Vagina (tissue), 2 donors: ENCODE measurements at regions not wholly inside any gene's neighbourhood (a gene's known extent, or its start where the extent isn't known, plus 50 kb on each side); places are given as distances from the start of the nearest gene placed in this dataset.

Source experiments
- DNase-seq, 2 donors: peaks; one replicate each; pipeline ENCODE4 v3.0.0-alpha.2; 2017; ENCODE audit errors: extremely low spot score in 2 of 2
- H3K27ac ChIP-seq: fragments of 200-600 bp; sonication (generic); one replicate; pipeline ENCODE4 v1.5.1; 2019
- H3K27me3 ChIP-seq: fragments of 200-600 bp; sonication (generic); one replicate; pipeline ENCODE4 v1.5.1; 2019
- H3K36me3 ChIP-seq, 2 donors: fragments of 200-600 bp; sonication (generic); one replicate each; pipeline ENCODE4 v1.5.1; 2017 to 2019
- H3K4me1 ChIP-seq: fragments of 200-600 bp; sonication (generic); one replicate; pipeline ENCODE4 v1.5.1; 2019
- H3K4me3 ChIP-seq, 2 donors: fragments of 200-600 bp; sonication (generic); 1 replicate in 1 of 2; 2 replicates in 1 of 2; pipeline ENCODE4 v1.5.1; 2016 to 2019
- H3K9me3 ChIP-seq: fragments of 200-600 bp; sonication (generic); one replicate; pipeline ENCODE4 v1.5.1; 2019
- POLR2A ChIP-seq, 2 donors: fragments of 450-650 bp; IDR thresholded peaks; one replicate each; pipeline ENCODE4 v1.6.1; 2017; ENCODE audit warnings: antibody characterized with exemption in 2 of 2, mild to moderate bottlenecking in 2 of 2, moderate library complexity in 2 of 2
- POLR2AphosphoS5 ChIP-seq, 2 donors: sonication (generic); formaldehyde crosslinking; IDR thresholded peaks; one replicate each; pipeline ENCODE4 v1.9.0; 2017; ENCODE audit warnings: antibody characterized with exemption in 2 of 2, mild to moderate bottlenecking in 2 of 2, low read depth in 1 of 2; ENCODE audit not compliant: insufficient read depth in 1 of 2
- intact Hi-C: fragments of 100-400 bp; cut with DNase I; formaldehyde crosslinking; loops from one replicate; pipeline ENCODE4 v1.15.1; 2023
- TF ChIP-seq, protein P1 (sequence below), 3 experiments: fragments of 450-650 bp in 2 of 3; fragments of 200-600 bp in 1 of 3; sonication (generic) in 1 of 3; IDR thresholded peaks; one replicate each; pipeline ENCODE4 v1.5.1; 2017 to 2019; ENCODE audit warnings: antibody characterized with exemption in 3 of 3, mild to moderate bottlenecking in 2 of 3, moderate library complexity in 2 of 3

DNA sequence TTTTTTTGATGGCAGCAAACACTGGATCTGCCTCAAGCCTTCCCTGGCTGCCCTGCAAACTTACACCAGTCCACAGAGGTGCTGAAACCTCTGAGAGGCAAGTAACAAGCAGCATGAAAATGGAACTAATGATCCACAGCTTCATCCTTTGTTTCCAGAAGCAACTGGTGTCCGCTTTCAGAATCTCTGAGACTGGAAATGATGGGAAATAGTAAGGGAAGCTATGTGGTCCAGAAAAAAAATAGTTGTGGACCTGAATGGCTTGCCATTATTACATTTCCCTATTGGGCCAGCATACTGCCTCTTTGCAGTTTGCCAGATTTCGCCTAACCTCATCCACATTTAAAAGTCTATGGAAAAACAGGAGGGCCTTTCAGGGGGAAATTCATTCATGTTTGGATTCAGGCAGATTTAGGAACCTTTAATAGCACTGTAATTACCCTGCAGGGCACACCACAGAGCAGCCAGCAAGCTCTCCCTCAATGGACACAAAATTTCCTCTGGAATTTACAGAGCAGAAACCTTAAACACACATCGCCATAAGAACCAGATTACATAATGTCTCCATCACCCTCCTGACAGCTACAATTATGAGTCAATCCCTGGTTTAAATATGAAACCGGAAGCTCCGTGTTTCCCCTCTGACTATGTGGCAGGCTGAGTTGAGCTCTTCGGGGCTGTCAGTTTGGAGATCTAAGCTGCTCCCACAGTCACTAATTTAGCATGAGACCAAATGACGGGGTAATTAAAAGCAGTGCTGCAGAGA is 134.4 kb downstream of the TMCO5A start:
- Histone ChIP-seq H3K27me3 (no peaks in the 10 kb centered on the region), H3K36me3 (no peaks in the 10 kb centered on the region), H3K4me3 (peak overlapping the region; percentile 22 to 24), H3K9me3 (no peaks in the 10 kb centered on the region), H3K27ac (peak overlapping the region; percentile 70), H3K4me1 (peaks cover 50% of the 10 kb centered on the region)
- intact Hi-C loops = no loop called here
- DNase-seq = no peak
- peak in 1 of 2 donors; percentile 21 for TF ChIP-seq POLR2AphosphoS5 (IDR thresholded peaks at IDR 0.05; ENCODE audit: insufficient read depth in 1 of 2, low read depth in 1 of 2)
- TF ChIP-seq, protein P1, sequence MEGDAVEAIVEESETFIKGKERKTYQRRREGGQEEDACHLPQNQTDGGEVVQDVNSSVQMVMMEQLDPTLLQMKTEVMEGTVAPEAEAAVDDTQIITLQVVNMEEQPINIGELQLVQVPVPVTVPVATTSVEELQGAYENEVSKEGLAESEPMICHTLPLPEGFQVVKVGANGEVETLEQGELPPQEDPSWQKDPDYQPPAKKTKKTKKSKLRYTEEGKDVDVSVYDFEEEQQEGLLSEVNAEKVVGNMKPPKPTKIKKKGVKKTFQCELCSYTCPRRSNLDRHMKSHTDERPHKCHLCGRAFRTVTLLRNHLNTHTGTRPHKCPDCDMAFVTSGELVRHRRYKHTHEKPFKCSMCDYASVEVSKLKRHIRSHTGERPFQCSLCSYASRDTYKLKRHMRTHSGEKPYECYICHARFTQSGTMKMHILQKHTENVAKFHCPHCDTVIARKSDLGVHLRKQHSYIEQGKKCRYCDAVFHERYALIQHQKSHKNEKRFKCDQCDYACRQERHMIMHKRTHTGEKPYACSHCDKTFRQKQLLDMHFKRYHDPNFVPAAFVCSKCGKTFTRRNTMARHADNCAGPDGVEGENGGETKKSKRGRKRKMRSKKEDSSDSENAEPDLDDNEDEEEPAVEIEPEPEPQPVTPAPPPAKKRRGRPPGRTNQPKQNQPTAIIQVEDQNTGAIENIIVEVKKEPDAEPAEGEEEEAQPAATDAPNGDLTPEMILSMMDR (IDR thresholded peaks at IDR 0.05) = no peak

DNA sequence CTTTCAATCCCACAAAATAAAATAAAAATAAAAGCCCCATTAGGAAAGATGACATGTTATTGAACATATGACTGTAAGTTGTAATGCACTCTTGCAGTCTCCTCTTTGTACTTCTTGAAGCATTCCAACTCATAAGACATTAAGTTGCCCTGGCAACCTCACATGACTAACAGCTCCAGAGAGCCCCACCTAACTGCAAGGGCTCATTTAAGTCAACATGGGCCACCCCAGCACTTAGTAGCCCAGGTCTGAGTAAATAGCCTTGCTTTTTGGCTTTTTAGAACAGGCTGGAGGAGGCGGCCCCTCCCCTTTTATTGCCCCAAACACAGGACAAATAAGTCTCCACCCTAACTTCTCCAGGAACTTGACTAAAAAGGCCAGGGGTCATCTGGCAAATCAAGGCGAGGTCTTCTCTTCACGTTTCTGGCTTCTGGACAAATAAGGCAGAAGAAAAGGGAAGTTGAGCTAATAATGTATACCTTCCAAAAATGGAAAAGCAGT is 135.1 kb downstream of the TMCO5A start:
- H3K27me3 ChIP-seq = no peaks in the 10 kb centered on the region
- peaks cover 57% of the 10 kb centered on the region for H3K4me1 ChIP-seq
- intact Hi-C loops = no loop called here
- no peaks in the 10 kb centered on the region for H3K9me3 ChIP-seq
- TF ChIP-seq, protein P1 (IDR thresholded peaks at IDR 0.05) = no peak
- no peak for TF ChIP-seq POLR2A (IDR thresholded peaks at IDR 0.05)
- TF ChIP-seq POLR2AphosphoS5 (IDR thresholded peaks at IDR 0.05; ENCODE audit: insufficient read depth in 1 of 2, low read depth in 1 of 2) = no peak
- no peak for DNase-seq
- peak overlapping the region; percentile 22 to 24 for H3K4me3 ChIP-seq
- peak overlapping the region; percentile 70 for H3K27ac ChIP-seq
- no peaks in the 10 kb centered on the region for H3K36me3 ChIP-seq

DNA sequence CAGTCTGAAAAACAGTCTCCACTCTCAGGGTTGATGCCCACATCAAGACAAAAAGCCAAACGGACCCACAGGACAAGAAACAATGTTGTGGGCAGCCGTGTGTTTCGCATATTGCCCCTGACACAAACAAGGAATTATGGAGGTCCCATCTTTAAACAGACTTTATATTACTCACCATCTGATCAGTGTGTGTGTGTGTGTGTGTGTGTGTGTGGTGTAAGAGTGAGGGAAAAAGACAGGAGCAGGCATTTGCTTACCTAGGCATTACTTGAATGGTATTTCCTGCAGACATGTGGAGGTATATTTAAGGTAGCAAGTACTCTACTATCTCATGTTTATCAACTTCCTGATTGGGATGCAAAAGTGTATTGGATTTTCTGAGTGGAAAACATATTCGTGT is 136.3 kb downstream of the TMCO5A start:
- Histone ChIP-seq H3K9me3 (no peaks in the 10 kb centered on the region), H3K4me1 (peaks cover 63% of the 10 kb centered on the region), H3K27me3 (no peaks in the 10 kb centered on the region), H3K27ac (no peak overlapping the region), H3K36me3 (no peaks in the 10 kb centered on the region), H3K4me3 (no peak overlapping the region)
- DNase-seq = no peak
- intact Hi-C loops = no loop called here
- TF ChIP-seq POLR2AphosphoS5 (IDR thresholded peaks at IDR 0.05; ENCODE audit: insufficient read depth in 1 of 2, low read depth in 1 of 2) = no peak
- no peak for TF ChIP-seq POLR2A (IDR thresholded peaks at IDR 0.05)
- TF ChIP-seq, protein P1 (IDR thresholded peaks at IDR 0.05) = no peak

DNA sequence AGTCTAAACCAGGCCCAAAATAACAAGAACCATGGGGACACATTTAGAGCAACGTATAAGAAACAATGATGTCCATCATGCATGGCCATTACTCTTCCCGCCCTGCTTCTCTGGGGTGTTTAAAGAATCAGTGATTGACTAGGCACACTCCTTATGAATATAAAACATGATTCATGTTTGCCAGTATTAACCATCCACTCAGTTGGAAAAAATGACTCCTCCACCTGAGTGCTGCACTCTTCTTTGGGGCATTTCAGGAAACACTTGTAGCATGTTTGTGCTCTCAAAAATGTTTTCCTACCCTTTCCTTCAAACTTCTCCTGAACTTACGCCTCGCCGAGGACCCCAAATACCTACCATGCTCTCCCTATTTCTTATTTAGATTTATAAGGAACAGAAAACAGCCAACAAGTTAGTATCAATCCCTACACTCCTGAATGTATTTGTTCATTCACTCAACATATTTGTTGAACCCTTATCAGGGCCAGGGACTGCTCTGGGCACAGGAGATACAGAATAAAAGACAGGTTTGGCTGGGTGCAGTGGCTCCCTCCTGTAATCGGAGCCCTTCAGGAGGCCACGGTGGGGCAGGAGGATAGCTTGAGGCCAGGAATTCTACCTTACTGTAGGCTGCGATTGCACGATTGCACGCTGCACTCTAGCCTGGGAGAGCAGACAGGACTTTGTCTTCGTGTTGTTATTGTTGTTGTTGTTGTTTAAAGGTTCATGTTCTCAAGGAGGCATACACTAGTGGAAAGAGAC is 137.0 kb downstream of the TMCO5A start:
- H3K27ac ChIP-seq = peak overlapping the region; percentile 87
- intact Hi-C loops = no loop called here

More for the DNA sequence above, 137.0 kb downstream of the TMCO5A start:
- TF ChIP-seq POLR2A (IDR thresholded peaks at IDR 0.05) (no peak), POLR2AphosphoS5 (IDR thresholded peaks at IDR 0.05; ENCODE audit: insufficient read depth in 1 of 2, low read depth in 1 of 2) (no peak)
- TF ChIP-seq, protein P1 (IDR thresholded peaks at IDR 0.05) = no peak
- H3K36me3 ChIP-seq = no peaks in the 10 kb centered on the region
- H3K27me3 ChIP-seq = no peaks in the 10 kb centered on the region
- no peak for DNase-seq
- no peaks in the 10 kb centered on the region for H3K9me3 ChIP-seq
- no peak overlapping the region for H3K4me3 ChIP-seq
- peaks cover 63% of the 10 kb centered on the region for H3K4me1 ChIP-seq
